HG03442 (cell line): ENCODE measurements at regions not wholly inside any gene's neighbourhood (a gene's known extent, or its start where the extent isn't known, plus 50 kb on each side); places are given as distances from the start of the nearest gene placed in this dataset.
A peak's percentile ranks its signal among the peaks of the same experiment; 100 is the strongest.
"Not testable (repeated sequence)": the region's sequence is repeated elsewhere in the genome, so short reads cannot be mapped to it uniquely, and the experiment has no call there.

Experiments used
- ATAC-seq: cut with Tn5 transposase; IDR thresholded peaks from one replicate; pipeline ENCODE4 v1.9.1; 2021; ENCODE audit warnings: mild to moderate bottlenecking, moderate library complexity; ENCODE audit not compliant: unreplicated experiment

DNA sequence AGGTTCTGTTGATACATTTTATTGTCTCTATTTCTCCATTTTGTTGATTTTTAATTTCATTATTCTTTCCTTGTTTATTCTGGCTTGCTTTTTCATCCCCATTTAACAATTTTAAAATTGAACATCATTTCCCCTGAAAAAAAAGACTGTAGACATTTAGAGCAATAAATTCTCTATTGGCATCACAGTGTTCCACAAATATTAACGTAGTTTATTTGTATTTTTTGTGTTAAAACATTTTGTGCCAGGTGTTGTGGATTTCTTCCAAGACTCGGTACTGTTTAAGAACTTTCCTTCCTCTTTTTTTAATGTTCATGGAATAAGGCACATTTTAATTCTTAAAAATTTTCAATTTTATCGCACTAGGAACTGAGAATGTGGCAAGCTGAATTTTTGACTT is 156.1 kb upstream of the NPY start:
- ATAC-seq = no peak

- ATAC-seq = no peak
Observed at GRCh38 chr7:24129597-24129996, 154.4 kb upstream of the NPY start.

DNA sequence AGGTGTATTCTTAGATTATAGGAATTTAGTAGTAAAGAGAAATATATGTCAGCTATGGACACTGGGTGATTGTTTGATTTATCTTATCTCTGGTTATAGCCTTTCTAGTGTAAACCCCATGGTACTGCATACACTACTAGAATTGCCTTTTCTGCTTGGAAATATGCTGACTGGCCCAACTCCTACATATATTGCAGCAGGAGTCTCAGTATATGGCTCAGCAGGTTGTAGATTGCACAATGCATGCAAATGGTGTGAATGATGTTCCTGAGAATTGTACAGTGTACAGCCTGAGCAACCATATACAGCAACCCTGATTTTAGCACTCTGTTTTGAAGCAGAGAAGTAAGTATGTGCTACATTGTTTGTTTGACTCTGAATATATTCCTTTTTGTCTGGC is 153.4 kb upstream of the NPY start:
- no peak for ATAC-seq

DNA sequence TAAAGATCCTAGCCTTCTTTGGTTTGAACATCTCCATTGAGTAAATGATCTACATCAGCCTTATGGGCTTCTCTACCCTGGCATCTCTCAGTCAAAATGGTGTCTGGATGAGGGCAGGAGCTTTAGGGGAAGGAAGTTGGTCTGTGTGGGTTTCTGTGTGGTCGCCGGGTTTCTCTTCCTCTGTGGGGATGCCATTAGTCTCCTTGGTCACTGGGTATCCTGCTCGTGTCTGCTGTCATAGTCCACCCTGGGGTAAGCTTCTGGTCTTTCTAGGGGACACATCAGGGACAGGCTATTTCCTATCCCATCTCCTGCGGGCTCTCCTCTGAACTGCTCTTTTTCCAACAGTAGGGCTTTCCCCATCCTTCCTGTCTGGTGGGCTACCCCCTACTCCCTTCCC is 150.3 kb upstream of the NPY start:
- ATAC-seq = no peak

DNA sequence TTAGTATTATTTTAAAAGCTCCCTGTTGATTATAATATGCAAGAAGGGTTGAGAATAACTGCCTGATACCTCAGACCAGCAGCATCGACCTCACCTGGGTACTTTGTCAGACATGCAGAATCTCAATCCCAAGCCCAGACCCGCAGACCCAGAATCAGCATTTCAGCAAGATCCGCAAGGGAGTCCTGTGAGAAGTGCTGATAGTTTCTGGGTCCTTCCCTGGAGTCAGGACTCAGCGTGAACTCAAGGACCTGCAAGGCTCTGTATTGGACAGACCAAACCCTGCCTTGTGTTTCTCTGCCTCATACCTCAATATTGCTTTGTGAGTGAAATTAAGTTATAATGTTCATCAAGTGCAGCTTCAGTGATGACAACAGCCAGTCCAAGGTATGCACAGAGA is 149.5 kb upstream of the NPY start:
- no peak for ATAC-seq

GRCh38 chr7:24135003-24135817 is 148.8 kb upstream of the NPY start:
- ATAC-seq = peak; percentile 56

DNA sequence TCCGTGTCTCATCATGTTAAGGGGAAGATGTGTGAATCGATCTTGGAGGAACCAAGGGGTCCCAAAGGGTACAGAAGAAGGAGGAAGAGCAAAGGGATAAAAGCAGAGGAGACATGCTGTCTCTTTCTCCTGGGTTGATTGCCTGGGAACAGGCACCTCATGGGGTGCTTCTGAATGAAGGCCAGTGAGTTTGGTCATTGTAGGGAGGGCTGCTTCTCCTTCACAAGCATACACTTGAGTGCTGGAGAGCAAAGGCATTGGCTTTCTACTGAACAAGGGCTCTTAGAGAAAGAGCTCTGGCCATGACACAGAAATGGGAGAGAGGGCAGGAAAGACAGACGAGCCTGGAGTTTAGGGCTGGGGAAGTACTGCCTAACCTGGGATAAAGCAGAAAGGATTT is 146.7 kb upstream of the NPY start:
- no peak for ATAC-seq

- no peak for ATAC-seq
Observed at GRCh38 chr7:24138343-24138742, 145.6 kb upstream of the NPY start.

- no peak for ATAC-seq
Observed at GRCh38 chr7:24140001-24140400, 144.0 kb upstream of the NPY start.

DNA sequence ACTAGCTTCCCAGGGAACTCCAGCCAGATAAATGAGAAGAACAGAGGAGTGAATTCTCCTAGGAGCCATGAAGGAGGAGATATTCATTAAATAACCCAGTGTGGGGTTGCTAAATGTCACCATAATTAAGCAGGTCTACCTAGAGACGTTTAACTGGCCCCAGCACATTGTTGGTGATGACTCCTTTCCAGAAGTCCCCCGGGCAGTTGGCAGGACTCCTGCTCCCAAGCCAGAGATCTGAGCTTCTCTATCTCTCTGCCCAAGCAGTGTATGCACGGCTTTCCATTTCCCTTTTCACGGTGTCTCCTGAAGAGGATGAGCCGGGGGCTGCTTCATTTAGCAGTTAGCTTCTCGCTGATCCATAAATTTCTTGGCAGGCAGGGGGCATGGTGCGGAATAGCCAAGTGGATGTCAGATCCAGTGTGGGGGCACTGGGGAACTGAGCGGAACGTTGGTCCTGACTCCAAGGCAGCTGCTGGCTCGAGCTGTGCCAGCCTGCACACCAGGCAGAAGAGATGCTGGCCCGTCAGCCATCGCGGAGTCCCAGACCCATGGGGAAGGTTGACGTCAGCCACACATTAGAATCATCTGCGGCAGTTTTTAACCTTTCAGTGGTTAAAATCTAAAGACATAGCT is 142.0 kb upstream of the NPY start:
- ATAC-seq = no peak

- ATAC-seq = no peak
Observed at GRCh38 chr7:24143547-24143946, 140.4 kb upstream of the NPY start.

DNA sequence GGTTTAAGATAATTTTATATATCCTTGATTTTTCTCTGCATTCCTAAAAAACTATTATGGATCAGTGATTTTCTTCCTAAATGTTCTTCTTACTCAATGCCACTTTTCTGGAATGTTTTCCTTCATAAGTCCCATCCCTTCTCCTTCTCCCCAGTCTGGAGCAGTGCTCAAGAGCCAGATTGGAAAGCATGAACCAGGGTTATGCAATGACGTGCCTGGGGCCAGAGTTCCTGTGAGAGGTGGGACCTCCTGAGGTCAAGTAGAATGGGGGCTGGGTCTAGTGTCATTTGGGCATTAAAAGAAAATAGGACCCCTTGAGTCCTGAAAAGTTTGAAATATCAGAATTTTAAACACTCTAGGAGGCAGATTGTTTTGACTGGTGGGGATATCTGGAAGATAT is 132.0 kb upstream of the NPY start:
- no peak for ATAC-seq

DNA sequence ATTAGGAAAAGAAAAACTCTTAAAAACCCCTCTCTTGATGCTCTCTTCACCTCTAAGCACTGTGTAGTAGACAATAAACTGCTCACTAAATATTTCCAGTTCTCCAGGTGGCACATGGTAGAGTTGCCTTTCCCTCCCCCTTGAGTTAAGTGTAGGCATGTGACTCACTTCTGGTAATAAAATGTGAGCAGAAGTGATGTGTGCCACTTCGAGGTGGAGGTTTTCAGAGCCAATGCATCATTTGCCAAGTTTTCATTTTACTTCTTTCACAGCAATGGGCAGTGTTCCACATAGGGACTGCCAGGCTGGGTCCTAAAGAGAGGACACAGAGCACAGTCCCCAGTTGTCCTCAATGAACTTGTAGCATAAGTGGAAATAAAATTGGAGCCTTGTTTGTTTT is 131.6 kb upstream of the NPY start:
- ATAC-seq = no peak

GRCh38 chr7:24152877-24153472 is 131.0 kb upstream of the NPY start:
- no peak for ATAC-seq

DNA sequence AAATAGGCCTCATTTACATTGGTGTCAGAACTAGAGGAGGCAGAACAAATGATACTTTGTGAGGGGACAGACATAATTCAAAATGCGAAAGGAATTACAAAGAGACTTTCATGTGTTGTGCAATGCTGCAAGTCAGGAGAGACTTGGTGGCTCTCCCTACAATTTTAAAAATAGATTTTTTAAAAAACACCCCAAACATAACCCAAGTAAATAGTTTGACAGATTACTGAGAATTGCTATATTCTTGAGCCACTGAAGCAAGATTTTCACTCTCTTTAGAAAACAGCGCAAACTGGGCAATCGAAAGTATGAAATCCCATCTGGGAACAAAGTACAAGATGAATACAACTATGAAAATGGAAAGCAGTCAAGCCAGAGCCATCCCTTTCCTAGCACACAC is 126.3 kb upstream of the NPY start:
- no peak for ATAC-seq

GRCh38 chr7:24158975-24159374 is 125.0 kb upstream of the NPY start:
- no peak for ATAC-seq

GRCh38 chr7:24164401-24164800 is 119.6 kb upstream of the NPY start:
- ATAC-seq = no peak

DNA sequence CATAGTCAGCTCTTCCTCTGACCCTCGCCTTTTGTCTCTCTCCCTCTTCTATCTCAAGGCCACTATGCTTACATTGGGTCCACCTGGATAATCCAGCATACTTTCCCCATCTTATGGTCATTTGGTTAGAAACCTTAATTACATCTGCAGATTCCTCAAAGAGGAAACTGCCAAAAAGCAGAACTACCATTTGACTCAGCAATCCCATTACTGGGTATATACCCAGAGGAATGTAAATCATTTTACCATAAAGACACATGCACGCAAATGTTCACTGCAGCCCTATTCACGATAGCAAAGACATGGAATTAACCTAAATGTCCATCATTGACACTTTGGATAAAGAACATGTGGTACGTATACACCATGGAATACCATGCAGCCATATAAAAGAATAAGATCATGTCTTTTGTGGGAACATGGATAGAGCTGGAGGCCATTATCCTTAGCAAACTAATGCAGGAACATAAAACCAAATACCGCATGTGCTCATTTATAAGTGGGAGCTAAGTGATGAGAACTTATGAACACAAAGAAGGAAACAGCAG is 114.8 kb upstream of the NPY start:
- ATAC-seq = no peak

GRCh38 chr7:24171951-24172350 is 112.0 kb upstream of the NPY start:
- not testable (repeated sequence) for ATAC-seq

- no peak for ATAC-seq
Observed at GRCh38 chr7:24172856-24173255, 111.1 kb upstream of the NPY start.

DNA sequence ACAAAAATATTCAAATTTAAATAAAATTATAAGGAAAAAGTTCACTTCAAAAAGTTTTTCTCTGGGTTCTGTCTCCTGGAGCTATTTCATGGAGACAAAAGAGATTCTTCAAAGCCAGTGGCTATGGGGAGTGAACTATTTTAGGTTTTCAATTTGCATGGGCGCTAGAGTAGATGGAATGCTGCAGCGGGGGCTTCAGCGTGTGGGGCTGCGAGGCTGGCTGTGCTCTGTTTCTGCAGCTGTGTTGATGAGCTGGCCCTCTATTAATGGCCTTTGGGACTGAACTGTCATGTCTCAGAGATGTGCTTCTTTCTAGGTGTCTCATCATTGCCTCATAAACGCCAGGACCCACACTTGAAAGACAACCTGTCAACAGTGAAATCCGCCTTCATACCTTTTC is 108.4 kb upstream of the NPY start:
- ATAC-seq = no peak
